GM11168 (cell line): ENCODE measurements at regions not wholly inside any gene's neighbourhood (a gene's known extent, or its start where the extent isn't known, plus 50 kb on each side); places are given as distances from the start of the nearest gene placed in this dataset.
"Not testable (repeated sequence)": the region's sequence is repeated elsewhere in the genome, so short reads cannot be mapped to it uniquely, and the experiment has no call there.

Experiments
- in situ Hi-C: fragments of 300-500 bp; cut with MboI; formaldehyde crosslinking; loops from one replicate; pipeline ENCODE4 v1.12.0; 2022; ENCODE audit warnings: low sequenced_read_pairs; ENCODE audit not compliant: unreplicated experiment

DNA sequence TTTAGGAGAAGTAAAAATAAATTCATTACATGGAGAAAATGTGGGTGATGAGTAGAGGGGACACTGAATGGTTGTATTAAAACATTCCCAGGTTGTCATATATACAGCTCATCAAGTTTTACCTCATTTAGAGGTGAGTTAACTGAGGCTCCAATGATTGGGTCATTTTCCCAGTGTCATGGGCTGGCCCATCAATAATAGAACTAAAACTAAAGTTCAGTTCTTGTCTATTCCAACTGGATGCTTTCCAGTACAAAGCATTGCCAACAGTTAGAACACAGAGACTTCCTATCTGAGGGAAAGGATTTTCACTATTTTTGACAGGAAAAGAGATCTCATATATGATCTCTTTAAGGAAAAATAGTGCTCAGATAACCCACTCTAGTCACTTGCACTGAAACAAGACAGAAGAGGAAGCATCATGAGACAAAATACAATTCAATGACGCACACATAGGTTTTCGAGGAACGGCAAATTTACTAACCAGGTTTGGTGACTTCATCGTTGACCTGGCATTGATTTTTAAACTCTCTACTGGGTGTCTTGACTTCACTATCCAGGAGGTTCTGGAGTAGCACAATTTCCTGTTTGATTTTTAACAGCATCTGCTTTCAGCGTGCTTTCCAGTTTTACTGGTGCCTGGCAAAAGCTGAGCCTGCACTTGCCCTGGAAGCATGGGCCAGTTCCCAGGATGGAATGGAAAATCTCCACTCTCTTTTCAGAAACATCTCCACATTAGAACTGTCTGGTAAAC, 195.5 kb upstream of the FBXL4 start:
- in situ Hi-C loops = no loop called here

- in situ Hi-C loops = not testable (repeated sequence)
Measured at GRCh38 chr6:99141906-99142305, 194.2 kb upstream of the FBXL4 start.

GRCh38 chr6:99138445-99138844, 190.7 kb upstream of the FBXL4 start:
- in situ Hi-C loops = no loop called here

DNA sequence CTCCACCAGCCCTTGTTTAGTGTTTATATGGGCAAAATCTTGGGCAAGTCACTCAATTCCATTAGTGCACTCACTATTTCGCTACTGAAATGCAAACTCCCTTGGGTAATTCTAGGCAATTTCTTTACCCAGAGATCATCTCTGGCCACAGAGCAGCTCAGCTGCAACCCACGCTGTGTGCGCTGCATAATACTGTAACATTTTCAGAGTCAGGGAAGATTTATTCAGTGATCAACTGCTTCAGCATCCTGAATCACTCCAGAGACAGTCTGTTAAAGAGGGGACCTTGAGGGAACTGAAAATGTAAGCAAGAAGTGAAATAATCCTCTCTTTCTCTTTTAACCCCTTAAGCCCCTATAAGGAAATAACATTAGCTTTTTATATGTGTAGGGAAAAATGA, 189.6 kb upstream of the FBXL4 start:
- in situ Hi-C loops = no loop called here

DNA sequence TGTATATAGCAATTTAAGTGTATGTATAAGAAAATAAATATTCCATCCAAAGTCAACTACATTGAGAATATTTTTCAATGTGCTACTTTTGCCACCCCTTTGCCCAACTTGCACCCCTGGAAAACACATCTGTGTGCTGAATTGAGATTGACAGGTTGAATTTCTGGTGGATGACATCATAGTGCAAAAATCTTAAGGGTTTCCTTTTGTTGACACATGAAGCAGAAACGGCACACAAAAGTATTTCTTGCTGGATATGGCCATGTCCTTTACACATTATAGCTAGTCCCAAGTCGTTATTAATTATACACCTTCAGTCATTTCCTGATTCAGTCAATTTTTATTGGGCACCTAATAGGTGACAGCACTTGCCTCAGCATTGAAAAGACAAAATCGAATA, 188.7 kb upstream of the FBXL4 start:
- in situ Hi-C loops = no loop called here

DNA sequence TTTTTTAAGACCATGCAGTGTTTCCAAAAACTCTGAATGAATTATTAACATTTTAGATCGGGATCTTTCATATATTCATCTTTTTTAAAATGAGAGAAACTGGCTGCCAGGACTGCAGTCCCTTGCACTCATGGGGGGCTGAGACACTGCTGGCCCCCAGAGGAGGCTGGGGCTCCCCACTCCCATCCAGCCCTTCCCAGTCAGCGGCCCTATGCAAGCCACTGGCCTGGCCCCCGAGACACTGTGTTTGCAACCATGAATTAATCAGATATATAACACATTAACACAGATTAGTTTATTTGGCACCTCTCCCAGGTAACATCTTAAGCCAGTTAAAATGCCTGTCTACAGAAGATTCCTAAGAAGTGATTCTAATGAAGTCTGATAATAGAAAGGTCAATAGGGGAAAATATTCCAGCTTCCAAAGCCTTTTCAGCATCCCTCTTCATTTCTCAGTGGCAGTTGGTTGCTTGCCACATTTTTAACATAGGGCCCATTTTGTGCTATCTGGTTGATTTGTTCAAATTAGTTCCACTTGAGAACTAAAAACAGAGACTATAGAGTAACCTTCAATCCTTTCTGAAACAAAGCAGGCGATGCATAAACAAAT, 184.4 kb upstream of the FBXL4 start:
- in situ Hi-C loops = no loop called here

DNA sequence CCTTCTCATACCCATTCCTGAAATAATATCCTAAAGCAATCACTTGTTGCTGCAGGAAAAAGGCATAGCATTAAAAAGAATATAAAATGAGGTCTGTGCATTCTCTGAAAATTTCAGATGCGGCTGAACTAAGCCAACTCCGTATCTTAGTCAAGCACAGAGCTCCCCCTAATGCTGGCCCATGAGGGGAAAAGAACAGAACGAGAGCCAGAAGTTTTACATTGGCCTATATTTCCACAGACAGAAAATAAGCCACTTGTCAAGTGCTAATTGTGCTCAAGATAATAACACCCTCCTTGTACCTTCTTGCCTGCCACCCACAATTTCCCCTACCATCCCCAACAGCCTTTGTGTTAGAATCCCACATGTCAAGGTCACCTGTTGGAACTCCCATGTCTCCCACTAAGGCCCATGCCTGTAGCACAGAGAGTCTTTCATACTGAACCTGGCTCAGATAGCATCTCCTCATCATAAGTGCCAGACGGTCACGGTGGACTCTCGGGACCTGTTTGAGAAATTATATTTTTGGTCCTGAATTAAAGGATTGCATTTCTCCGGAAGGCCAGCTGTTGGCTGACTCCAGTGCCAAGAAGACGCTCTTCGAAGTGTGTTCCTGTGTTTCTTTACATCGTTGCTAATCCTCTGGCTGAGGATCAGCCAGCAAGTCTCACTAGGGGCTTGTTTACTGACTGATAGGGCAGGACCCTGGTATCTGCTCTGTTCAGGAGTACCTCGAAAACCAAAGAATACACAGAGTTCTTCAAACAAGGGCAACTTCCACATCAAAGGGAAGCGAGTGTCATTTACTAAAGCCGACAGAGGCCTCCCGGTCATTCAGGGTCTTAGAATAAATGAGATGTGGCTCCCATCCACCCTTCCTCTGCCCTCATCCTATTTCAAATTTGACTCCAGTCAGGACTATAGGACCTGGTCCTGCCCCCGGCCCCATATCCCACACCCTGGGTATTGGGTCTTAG, 183.4 kb upstream of the FBXL4 start:
- in situ Hi-C loops = no loop called here

DNA sequence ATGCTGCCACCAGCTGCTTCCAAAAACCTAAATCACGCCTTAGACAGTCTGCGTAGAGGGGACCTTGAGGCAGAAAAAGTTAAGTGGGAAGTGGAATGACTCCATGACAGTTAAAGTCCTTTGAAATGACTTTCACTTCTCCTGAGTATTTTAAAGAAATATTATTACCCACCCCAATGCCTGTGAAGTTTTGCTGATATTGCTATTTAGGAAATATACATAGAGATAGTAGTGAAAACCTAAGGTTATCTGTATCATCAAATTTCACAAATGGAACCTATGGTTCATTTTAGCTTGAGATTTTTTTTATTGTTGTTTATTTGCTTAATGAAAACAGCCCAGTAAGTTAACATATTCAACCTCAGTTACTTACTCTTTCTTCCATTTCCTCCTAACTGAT, 182.1 kb upstream of the FBXL4 start:
- in situ Hi-C loops = no loop called here

GRCh38 chr6:99121748-99122147, 174.0 kb upstream of the FBXL4 start:
- in situ Hi-C loops = loop anchor here (25.0 kb wide), 1 partner anchor 259 kb away; no protein-coding TSS in a partner anchor

DNA sequence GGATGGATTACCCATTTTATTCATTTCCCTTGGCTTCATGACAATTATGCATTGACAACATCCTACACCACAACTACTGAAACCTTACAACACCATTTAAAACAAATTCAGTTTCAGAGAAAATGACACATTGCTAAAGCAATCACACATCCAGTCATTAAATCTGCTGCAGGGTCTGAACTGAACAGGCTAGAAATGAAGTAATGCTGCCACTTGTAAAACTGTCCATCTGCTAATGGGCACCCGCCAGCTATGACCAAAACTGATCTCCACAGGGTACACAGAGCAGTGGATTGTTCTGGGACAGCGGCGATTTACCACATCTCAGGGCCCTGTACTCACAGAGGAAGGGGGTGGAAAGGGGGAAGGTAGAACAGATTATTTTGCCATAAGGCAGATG, 172.9 kb upstream of the FBXL4 start:
- in situ Hi-C loops = loop anchor here (25.0 kb wide), 1 partner anchor 258 kb away; no protein-coding TSS in a partner anchor

- in situ Hi-C loops = loop anchor here (25.0 kb wide), 1 partner anchor 257 kb away; no protein-coding TSS in a partner anchor
Measured at GRCh38 chr6:99119109-99120031, 171.6 kb upstream of the FBXL4 start.

- in situ Hi-C loops = loop anchor here (25.0 kb wide), 1 partner anchor 253 kb away; no protein-coding TSS in a partner anchor
Measured at GRCh38 chr6:99114769-99115406, 167.1 kb upstream of the FBXL4 start.

- in situ Hi-C loops = loop anchor here (25.0 kb wide), 1 partner anchor 249 kb away; no protein-coding TSS in a partner anchor
Measured at GRCh38 chr6:99111590-99111989, 163.8 kb upstream of the FBXL4 start.

- in situ Hi-C loops = loop anchor here (25.0 kb wide), 1 partner anchor 248 kb away; no protein-coding TSS in a partner anchor
Measured at GRCh38 chr6:99110029-99110428, 162.3 kb upstream of the FBXL4 start.

DNA sequence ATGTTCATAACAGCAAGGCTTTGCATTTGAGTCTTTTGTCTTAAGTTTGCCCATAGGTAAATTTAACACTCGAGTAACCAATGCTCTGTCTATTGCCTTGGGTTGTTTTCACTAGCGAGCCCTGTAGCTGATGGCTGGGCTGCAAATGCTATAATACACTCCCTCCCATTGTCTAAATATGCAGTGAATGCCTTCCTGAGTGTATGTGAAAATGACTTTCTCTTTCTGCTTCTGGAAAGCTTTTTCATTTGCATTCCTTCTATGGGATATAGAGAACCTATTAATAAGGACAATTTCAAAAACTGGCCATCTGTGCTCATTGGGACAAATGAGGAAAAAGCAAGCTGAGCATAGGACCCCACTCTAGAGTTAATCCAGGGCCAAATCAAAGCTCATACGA, 156.5 kb upstream of the FBXL4 start:
- in situ Hi-C loops = loop anchor here (25.0 kb wide), 1 partner anchor 242 kb away; no protein-coding TSS in a partner anchor

- in situ Hi-C loops = no loop called here
Measured at GRCh38 chr6:99099243-99099642, 151.5 kb upstream of the FBXL4 start.

DNA sequence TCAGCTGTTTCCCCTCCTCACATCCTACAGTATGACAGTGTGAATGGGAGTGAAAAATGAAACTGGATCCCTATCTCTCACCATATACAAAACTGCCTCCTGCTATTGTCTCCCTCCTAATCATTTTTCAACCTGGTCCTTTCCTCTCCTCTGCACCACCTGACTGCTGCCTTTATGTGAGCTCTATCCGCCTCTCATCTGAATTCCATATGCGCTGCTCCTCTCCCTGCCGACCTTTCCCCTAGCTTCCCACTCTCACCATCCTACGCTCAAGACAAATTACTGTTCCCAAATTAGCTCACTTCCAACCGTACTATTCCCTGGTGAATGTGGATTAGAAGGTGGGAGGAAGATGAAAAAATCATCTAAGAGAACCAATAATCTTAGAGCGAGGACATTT, 148.4 kb upstream of the FBXL4 start:
- in situ Hi-C loops = no loop called here

DNA sequence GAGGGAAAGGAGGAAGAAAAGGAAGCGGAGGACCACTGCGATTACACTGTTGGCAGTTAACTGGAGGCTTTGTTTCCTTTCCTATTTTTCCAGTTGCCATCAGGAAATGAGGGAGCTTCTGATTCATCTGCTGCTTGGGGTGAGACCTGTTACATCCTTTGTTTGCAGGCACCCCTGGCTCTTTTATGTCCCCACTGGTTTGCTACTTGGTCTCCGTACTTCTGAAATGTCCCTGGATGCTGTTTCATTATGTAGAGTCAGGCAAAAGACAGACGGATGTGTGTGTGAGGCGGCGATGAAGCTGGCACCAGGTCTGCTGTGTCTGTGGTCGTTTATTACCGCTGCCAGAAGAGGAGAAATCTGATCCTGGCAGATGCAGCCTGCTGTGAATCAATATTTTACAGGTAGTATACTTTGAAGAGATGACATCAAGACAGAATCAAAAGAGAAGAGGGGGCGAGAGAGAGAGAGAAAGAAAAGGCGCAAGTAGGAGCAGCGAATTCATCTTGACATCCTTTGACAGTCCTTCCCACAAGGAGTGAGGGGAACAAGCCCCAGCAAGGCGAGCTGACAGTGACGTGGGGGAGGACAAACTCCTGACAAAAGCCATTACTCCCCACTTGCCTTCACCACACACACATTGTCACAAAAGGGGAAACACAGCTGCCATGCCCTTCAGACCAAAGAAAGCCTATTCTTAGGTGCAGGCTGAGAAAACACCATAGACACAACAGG, 145.9 kb upstream of the FBXL4 start:
- in situ Hi-C loops = no loop called here
